GM21447 (cell line): ENCODE measurements at regions not wholly inside any gene's neighbourhood (a gene's known extent, or its start where the extent isn't known, plus 50 kb on each side); places are given as distances from the start of the nearest gene placed in this dataset.

Source experiments
- ATAC-seq: cut with Tn5 transposase; IDR thresholded peaks from one replicate; pipeline ENCODE4 v1.9.1; 2021; ENCODE audit not compliant: unreplicated experiment

DNA sequence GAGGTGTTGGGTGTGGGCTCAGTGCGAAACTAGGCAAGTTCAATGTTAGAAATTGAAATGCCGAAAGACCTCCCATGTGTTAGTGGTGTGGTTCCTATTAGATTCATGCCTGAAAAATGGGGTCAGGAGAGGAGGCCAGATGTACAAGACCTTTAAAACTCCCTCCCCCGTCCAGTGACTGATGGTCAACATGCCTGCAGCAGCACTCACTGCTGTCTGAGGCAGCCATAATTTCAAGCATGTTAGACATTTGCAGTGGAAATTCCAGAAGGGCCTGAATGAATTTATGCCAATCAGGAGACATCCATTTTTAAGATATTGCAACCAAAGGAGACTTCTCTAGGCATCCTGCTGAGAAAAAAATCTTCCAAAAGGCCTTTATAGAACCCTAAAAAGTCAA is 426.9 kb upstream of the NBEA start:
- no peak for ATAC-seq

DNA sequence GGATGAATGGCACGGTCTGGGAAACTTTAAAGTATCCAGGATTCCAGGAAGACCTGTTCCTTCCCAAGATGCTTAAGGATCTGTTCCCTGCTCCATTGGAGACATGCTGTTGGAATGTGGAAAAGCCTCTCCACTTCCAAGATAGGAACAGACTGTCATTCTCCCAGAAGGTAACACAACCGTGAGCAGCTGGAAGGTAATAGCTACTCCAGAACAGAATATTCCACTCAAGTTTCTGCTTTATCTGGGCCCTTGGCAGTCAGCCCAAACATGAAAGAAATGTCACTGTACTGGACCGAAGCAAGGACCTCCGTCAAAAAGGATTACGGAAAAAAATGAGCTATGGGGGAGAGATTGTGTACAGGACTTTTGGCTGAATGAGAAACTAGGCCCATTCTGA is 420.9 kb upstream of the NBEA start:
- no peak for ATAC-seq

DNA sequence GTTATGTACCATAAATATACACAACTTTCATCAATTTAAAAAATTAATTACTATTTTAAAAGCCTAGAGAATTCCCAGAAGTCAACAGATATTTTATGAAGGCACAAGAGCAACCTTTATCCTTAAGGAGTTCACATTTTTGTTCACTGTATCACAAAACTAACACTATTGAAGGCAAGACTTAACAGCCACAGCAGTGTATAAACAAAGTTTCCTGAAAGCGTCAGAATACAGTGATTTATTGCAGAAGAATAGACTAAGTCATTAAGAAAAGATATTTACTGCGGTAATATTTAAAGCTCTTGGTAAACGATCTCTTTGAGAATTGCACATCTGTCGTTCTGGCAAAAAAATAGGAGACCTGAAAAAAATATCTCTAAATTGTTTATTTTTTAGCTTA is 419.3 kb upstream of the NBEA start:
- ATAC-seq: no peak

DNA sequence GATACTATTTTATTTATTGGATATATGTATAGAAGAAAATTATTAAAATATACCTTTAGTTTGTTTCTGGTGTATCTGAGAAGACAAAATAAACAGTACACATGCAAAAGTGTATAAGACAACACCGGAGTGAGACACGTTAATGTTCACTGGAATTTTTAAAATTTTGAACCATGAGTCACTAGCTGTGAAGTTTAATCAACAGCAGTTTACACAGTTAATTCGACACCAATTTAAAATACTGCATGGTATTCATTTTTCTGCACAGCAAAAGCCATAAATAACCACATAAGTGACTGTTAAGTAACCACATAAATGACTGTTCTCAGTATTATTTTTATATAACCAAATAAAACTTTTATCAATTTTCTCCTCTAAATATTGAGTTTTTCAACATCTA is 418.7 kb upstream of the NBEA start:
- no peak for ATAC-seq

DNA sequence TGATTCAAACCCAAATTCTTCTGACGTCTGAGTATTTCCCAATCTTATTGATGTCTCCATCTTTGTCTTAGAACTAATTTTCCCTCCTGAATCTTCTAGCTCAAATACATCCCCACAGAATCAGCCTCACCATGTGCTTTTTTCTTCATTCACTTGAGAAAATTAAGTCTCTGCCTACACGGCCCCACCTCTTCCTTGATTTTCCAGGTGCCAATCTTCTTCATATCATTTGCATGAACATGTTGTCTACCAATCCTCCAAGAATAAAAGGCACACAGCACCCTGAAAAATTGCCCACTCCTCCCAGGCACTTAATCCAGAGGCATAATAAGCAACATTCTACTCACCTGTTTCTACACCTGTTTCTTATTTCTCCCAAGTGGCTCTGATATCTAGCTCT is 408.1 kb upstream of the NBEA start:
- no peak for ATAC-seq

DNA sequence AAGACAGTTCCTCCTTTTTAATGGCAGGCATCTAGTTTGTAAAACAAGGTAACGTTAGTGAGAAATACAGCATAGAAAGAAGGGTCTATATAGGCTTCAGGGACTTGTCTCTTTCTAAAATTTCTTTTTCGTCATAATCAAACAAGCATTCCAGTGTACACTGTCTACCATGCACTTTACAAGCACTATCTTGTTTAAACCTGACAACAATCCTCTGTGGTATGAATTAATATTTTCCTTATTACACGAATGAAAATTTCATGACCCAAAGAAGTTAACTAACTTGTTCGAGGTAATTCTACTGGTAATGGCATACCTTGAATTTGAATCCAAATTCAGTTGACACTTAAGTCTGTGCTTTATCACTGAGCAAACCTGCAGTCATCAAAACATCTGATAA is 399.7 kb upstream of the NBEA start:
- ATAC-seq: no peak

DNA sequence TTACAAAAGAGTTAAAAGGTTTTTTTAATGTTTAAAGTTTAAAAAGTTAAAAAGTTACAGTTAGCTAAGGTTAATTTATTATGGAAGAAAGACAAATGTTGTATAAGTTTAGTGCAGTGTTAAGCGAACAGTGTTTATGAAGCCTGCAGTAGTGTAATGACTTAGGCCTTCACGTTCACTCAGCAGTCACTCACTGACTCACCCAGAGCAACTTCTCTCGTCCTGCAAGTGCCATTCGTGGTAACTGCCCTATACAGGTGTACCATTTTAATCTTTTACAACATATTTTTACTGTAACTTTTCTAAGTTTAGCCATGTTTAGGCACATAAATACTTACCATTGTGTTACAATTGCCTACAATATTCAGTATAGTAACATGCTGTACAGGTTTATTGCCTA is 398.2 kb upstream of the NBEA start:
- no peak for ATAC-seq

DNA sequence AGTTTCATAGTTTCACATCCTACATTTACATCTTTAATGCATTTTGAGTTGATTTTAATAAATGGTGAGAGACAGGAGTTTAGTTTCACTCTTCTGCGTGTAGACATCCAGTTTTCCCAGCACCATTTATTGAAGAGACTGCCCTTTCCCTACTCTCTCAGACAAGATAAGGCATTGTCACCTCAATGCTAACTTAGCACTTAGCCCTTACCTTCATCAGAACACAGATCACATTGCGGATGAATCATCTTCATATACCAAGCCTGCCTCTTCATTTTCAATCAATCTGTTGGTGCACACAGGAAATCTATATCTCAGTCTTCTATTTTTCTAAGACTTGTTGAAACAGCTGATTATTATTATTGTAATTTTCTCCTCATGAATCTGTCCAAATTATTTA is 396.6 kb upstream of the NBEA start:
- no peak for ATAC-seq

DNA sequence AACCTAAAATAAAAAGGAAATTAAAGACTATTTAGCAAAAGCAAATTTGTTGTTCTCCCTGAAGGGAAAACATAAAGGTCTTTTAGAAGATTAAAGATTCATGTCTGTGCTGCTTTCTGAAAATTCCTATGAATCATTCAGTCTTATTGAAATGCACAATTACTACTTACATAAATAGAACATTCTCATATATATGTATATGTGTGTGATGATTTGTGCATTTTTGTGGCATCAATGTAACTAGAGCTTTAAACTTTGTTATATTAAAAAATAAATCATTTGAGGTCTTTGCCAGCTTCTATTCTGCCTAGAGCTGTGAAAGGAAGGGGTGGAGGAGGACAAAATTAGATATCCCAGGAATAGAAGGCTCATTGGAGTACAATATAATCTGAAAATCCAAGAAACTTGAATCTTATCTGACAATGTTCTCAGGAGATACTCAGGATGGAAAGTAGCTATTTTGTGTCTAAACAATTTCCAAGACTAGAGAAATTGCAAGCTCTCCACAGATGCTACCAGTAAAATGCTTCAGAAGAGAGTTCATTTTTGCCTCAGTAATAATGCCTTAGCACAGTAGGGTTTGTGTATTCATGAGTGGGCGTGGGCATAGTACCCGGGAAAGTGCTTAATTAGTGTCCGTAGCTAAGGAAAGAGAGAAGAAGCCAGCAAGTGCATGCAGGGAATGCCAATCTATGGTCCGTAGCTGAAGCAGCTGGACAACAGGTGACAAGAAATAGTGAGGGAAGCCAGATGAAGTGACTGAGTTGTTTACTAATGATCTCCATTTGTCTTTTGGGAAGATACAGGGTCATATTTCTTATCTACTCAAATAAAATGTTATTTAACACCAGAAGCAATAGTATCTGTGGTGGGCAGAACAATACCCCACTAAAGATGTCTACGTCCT is 395.5 kb upstream of the NBEA start:
- no peak for ATAC-seq

DNA sequence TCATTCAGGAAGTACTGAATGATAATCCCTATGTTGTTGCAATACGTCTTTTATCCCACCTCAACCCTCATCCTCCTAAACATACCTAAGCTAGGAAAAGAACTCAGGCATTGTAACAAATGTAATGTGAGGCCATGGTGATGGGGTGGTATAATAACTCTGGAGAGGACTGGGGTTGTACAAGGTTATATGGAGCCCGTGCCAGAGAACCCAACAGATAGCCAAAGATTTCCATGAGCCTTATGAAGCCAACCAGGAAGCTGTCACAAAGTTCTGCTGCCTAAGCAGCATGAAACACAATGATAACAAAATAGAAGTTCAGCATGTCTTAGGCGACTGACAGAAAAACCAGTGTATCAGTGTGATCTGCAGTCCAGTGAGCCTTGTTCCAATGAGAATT is 394.1 kb upstream of the NBEA start:
- no peak for ATAC-seq

DNA sequence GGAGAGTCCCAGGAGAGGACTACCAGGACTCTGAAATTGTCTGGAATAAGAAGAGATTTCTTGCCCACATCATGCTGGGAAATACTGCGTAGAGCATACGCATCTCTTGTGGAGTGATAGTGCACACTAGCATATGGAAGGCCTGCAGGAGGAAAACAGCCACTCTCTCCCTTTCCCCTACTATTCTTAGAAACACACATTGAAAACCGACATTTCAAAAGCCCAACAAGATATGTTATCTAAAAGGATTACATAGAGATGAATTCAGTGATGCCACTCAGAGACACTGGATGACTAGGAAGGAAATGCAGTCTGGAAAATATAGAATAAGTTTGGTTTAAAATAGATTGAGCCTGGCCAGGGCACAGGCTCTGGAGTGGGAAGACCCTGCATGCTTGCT is 388.7 kb upstream of the NBEA start:
- no peak for ATAC-seq

DNA sequence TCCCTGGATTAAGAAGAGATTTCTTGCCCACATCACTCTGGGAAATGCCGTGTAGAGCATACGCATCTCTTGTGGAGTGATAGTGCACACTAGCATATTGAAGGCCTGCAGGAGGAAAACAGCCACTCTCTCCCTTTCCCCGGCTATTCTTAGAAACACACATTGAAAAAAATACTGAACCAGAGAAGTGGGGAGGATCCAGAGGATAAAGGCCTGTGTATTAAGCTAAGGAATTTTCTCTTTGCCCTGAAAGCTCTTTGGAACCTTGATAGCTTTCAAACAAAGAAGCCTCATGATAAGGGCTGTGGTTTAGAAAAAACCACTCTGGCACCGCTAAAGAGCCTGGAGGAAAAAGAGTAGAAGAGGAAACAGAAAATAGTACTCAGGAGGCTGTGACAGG is 386.1 kb upstream of the NBEA start:
- no peak for ATAC-seq

DNA sequence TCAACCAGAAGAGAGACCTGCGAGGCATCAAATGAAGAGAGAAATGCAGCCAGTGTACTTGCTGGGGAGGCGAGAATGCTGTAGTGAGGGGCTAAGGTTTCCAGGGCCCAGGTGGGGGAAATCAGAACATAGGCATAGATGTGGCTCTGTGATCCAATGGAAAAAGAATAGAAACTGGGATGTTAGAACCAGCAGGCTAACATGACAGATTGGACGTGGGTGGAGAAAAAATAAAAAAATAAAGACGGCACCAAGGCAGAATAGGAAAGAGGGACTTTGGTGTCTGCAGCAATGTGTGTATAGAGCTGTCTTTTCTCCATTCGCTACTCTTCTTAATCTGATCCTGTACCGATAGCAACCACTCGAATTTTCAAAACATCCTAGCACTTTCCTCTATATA is 381.0 kb upstream of the NBEA start:
- ATAC-seq: no peak

DNA sequence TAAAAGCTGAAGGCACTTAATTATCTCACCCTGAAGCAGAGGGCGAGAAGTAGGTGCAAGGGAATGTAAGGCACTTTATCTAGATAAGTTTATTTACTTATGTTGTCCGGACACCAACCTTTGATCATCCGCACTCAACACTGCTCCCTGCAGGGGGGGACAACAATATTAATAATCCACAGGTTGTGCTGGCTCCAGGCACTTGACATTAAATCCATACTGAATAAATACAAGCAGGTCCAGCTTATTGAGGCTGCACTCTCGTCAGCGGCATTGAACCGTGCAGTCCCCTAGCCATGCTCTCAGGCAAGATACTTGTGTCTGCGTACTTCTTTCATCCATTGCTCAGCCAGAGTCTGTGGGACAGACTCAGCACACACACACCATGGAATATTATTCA is 374.5 kb upstream of the NBEA start:
- no peak for ATAC-seq

DNA sequence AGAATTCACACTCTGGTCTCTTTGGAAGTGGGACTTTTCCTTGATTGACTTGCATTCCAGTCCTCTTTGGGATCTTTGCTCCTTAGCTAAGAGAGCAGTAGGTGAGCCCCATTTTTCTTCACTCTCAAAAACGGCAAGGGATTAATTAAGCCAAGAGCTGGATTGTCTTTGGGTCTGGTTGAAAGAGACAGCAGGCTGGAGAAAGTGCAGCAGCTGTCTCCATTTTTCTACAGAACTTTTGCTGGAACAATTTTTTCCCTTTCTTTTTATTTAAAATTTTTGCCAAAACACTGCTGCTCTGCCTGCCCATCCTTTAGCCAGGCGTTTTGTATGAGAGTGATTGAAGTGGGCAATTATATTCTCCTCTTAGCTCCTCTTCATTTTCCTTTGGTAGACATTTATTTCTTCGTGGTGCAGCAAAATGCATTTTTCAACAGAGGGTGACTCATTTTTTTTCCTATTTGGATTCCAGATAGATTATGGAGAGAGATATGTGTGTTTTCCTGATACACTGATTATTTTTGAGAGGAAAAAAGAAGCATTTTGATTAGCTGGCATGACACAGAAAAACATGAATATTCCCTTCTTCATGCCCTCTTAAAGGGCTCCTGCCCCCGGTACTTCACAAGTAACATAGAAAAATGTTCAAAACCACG is 371.2 kb upstream of the NBEA start:
- ATAC-seq: no peak

DNA sequence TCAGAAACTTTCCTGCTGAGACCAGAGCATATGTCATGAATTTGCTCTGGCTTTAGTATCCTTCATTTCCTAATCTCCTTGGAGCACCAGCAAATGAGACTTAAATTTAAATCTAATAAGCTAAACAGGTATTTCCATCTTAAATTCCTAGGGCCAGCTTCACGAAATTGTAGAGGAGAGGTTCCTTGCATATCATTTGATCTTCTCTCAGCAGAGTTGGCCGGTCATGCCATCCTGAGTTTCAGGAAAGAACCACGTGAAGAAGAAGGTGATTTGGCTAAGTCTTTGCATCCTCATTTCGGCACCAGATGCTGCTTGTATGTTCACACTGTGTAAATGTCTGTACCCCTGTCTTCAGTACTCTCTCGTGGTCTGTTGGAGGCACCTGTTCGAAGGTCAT is 370.4 kb upstream of the NBEA start:
- no peak for ATAC-seq

DNA sequence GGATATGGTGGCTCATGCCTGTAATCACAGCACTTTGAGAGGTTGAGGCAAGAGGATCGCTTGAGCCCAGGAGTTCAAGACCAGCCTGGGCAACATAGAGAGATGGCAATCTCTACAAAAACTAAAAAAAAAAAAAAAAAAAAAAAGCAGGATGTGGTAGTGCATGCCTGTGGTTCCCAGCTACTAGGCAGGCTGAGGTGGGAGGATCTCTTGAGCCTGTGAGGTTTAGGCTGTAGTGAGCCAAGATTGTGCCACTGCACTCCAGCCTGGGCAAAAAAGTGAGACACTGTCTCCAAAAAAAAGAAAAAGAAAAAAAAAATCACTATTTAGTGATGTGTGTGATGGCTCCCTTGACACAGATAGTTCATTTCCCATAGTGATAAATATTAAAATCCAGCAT is 365.0 kb upstream of the NBEA start:
- ATAC-seq: no peak

DNA sequence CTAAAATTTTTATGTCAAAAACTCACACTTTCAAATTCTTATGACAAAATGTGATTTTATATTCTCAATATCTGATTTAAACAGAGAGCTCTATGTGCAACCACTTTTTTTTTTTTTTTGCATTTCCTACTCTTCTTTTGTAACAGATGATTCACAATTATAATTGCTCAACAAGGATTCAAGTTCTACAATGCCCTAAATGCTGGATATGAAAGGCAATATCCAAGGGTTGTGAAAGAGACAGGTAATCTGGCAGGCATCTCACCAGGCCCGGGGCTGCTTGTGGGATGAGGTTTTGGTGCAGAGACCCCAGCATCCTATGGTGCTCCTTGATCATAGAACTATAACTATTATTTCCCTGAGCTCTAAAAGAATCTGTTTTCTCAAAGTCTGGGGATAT is 363.6 kb upstream of the NBEA start:
- ATAC-seq: no peak

DNA sequence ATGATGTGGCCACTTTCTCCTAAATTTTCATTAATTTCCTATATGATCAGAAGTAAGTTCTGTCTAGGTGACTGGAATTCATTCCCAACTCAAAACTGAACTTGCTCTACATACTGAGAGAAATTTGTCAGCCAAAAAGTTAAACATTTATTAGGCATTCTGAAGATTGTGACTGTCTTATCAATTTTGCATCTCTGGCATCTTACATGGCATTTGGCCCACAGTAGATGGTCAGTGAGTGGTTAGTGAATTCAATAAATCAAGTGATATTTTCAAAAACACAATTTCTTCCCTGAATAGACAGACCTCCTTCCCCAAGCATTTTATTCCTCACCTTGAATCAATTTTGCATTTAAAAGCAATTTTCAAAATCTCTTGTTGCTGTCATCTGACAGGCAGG is 363.2 kb upstream of the NBEA start:
- ATAC-seq: no peak

DNA sequence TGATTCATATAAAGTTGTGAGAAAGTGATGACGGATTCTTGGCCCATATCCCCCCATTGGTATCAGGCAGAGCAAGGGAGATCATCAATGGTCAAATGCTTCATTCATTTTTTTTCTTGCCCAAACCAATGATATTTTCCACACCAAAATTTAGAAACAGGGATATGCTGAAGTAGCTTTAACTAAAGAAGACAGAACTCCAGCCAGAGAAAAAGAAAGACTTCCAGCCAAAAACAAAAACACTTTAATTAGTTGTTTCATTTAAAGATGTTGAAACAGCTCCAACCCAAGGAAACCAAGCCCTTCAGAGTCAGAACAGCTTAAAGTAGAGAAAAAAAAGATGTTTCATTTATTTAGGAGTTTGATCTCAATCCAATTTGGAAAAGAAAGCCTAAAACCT is 358.9 kb upstream of the NBEA start:
- no peak for ATAC-seq

DNA sequence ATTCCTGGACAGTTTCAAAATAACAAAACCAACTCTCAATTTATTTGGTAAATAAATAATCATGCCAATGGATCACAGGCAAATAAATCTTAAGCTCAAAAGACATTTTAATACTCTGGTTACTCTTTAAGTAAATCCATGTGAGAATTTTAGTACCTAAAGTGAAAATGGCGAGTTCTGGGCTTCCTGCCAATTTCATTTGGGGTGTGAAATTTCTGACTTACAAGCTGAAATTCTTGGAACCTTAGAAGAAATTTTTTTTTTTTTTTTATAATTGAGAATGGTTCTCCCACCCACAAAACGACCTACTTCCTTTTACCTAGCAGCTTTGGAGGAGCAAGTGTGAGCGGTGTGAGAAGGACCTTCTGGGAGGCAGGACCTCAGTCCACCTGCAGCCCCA is 354.5 kb upstream of the NBEA start:
- no peak for ATAC-seq

DNA sequence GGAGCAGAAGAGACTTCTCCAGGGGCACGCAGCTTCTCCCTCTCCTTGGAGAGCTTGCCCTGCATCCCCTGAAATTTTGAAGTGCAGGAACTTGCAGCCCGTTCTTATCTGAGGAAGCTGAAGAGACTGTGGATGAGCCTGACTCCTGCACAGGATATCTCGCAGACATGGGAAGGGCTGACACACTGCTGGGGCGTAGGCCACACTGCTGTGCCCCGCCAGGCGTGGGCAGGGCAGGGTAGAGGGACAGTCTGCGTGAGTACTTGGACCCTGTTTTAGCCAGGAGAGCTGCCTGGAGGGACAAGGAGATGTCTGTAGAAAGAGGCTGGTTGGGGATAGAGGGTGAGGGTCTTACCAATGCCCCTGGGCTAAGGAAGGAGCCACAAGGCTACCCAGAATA is 353.7 kb upstream of the NBEA start:
- no peak for ATAC-seq

DNA sequence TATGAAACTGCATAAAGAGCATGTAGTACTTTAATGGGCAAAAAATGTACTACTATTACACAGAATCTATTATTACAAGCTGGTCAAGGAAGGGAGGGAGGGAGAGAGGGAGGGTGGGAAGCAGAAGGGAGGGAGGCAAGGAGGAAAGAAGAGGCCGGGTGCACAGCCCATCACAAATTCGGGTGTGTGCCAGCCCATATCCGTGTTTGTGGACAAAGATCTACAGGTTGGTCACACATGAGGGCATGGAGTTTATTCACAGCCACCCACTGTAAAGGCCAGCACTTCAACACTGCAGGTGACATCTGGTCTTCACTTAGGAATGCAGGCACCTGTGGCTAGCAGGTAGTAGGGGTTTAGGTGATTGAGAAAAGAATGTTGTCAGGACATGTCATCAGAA is 352.5 kb upstream of the NBEA start:
- ATAC-seq: no peak
